ENCODE measurements at regions not wholly inside any gene's neighbourhood (a gene's known extent, or its start where the extent isn't known, plus 50 kb on each side); places are given as distances from the start of the nearest gene placed in this dataset.

- no peak overlapping the region for H3K4me3 ChIP-seq (ENCODE audit: low read depth, low read length)
- TF ChIP-seq CTCF (conservative IDR thresholded peaks at IDR 0.05; ENCODE audit: low read depth, low read length), result no peak
- DNase-seq (ENCODE audit: low read depth), result no peak
Measured at GRCh38 chr13:90557626-90558025, 789.9 kb upstream of the MIR17HG start.

DNA sequence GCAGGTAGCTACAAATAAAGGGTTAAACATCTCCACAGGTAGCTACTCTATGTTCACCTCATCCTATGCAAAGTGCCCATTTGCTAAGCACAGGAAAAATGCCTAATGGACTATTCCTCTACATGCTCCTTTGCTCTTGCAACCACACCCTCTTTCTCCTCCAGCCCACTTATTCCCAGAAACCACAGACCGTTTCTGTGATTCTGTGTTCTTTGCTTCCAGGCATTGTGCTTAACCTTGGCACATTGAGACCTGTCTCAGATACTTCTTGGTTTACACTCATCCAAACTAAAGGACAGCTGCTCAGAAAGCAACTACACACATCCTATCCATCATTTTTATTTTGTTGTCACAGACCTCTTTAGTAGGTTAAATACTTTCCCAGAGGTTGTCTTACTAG lies 785.0 kb upstream of the MIR17HG start:
- H3K4me3 ChIP-seq (ENCODE audit: low read depth, low read length), result no peak overlapping the region
- TF ChIP-seq CTCF (conservative IDR thresholded peaks at IDR 0.05; ENCODE audit: low read depth, low read length), result no peak
- DNase-seq (ENCODE audit: low read depth), result no peak

DNA sequence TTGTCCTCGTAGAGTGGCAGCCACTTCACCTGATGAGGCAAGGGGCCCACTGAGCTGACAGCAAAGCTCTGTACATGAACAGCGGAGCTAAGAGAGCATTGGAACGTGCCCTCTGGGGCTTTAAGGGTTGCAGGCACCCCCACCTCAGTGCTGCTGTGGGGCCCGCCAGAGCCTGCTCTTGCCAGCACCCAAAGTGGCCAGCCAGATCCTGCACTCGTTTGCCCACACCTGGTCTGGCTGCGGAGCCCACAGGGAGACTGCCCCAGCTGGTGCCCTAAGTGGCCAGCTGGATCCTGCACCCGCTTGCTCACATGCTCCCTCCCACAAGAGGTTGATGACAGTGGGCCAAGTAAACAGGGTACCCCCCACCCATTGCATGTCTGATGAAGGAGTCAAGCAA lies 783.4 kb upstream of the MIR17HG start:
- DNase-seq (ENCODE audit: low read depth), result no peak
- no peak for TF ChIP-seq CTCF (conservative IDR thresholded peaks at IDR 0.05; ENCODE audit: low read depth, low read length)
- H3K4me3 ChIP-seq (ENCODE audit: low read depth, low read length), result no peak overlapping the region

DNA sequence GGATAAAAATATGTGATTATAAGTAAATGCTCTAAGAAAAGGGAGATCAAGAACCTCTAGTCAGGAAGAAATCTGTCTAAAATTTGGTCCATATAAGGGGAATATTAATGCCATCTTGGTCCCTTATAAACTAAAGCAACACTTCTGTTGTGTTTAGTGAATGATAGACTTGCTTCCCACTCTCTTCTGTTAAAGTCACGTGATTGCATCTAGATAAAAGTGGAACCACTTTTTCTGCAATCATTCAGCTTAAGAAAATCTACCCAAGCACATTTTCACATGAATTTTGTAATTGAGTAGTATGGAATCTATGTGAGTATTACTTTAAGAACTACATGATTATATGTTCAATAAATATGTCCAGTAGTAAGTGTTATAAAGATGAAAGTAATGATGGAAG lies 782.9 kb upstream of the MIR17HG start:
- H3K4me3 ChIP-seq (ENCODE audit: low read depth, low read length), result no peak overlapping the region
- no peak for DNase-seq (ENCODE audit: low read depth)
- no peak for TF ChIP-seq CTCF (conservative IDR thresholded peaks at IDR 0.05; ENCODE audit: low read depth, low read length)

GRCh38 chr13:90565985-90566713 lies 781.3 kb upstream of the MIR17HG start:
- H3K4me3 ChIP-seq (ENCODE audit: low read depth, low read length), result no peak overlapping the region
- TF ChIP-seq CTCF (conservative IDR thresholded peaks at IDR 0.05; ENCODE audit: low read depth, low read length), result no peak
- no peak for DNase-seq (ENCODE audit: low read depth)

DNA sequence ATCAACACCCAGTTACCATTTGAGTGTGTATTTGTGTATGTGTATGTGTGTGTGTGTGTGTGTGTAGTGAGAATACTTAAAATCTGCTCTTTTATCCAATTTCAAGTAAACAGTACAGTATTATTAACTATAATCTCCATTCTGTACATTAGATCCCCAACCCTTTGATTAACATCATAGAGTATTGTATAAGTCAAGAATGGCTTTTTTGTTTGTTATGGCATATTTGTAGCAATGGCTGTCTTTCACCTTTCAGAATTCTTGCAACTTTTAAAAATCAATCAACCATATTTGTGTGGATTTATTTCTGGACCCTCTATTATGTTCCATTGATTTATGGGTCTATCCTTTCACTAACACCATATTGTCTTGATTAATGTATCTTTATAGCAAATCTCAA lies 779.3 kb upstream of the MIR17HG start:
- no peak for DNase-seq (ENCODE audit: low read depth)
- H3K4me3 ChIP-seq (ENCODE audit: low read depth, low read length), result no peak overlapping the region
- no peak for TF ChIP-seq CTCF (conservative IDR thresholded peaks at IDR 0.05; ENCODE audit: low read depth, low read length)

DNA sequence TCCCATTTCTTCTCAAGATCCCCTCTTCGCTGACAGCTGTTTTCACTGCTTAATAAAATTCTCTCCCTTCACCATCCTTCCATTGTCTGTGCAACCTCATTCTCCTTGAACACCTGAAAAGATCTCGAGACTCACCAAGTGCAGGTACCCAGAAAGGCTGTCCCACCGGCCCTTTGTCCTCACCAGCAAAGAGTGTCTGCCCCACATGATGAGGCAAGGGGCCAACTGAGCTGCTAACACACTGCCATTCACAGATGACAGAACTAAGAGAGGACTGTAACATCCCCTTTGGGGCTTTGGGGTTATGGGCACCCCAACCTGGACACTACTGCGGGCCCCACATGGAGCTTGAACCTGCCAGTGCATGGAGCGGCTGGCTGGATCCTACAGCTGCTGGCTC lies 771.4 kb upstream of the MIR17HG start:
- H3K4me3 ChIP-seq (ENCODE audit: low read depth, low read length), result no peak overlapping the region
- no peak for DNase-seq (ENCODE audit: low read depth)
- TF ChIP-seq CTCF (conservative IDR thresholded peaks at IDR 0.05; ENCODE audit: low read depth, low read length), result no peak

Measured in epithelial cell of proximal tubule (primary cell).